PC-9 (cell line): ENCODE measurements at regions not wholly inside any gene's neighbourhood (a gene's known extent, or its start where the extent isn't known, plus 50 kb on each side); places are given as distances from the start of the nearest gene placed in this dataset.

Source experiments
- BruUV-seq: library from RNA; stranded (reverse); fragments of 400-500 nt; replicated peaks from 2 replicates; lab custom pipeline; 2021; lab: Mats Ljungman, UMichigan
- CTCF ChIA-PET: fragments of 300-600 bp; sonication (Branson Sonifier 250); formaldehyde crosslinking; loops from one replicate; lab custom pipeline; 2022; ENCODE audit warnings: antibody characterized with exemption; lab: Charles Lee
- POLR2A ChIA-PET: fragments of 300-600 bp; sonication (Branson Sonifier 250); formaldehyde crosslinking; loops from one replicate; lab custom pipeline; 2022; ENCODE audit warnings: antibody characterized with exemption; ENCODE audit not compliant: unreplicated experiment; lab: Charles Lee
- DNase-seq, 2 experiments: peaks; one replicate each; pipeline versions ENCODE4 v3.0.0 to v3.0.0-alpha.2; 2015 to 2022; ENCODE audit warnings: mixed read lengths in 1 of 2
- H2AFZ ChIP-seq: fragments of 200-600 bp; sonication (generic); 2 replicates; pipeline ENCODE4 v1.8.1; 2017; ENCODE audit warnings: antibody characterized with exemption
- H3F3A ChIP-seq: fragments of 200-600 bp; sonication (generic); 2 replicates; pipeline ENCODE4 v1.8.1; 2017; ENCODE audit warnings: antibody characterized with exemption, mild to moderate bottlenecking, low read depth; ENCODE audit not compliant: insufficient read depth
- H3K27ac ChIP-seq: fragments of 200-600 bp; sonication (generic); 2 replicates; pipeline ENCODE4 v1.6.1; 2016; ENCODE audit warnings: mixed run types
- H3K27me3 ChIP-seq: fragments of 200-600 bp; sonication (generic); 2 replicates; pipeline ENCODE4 v1.6.1; 2016; ENCODE audit warnings: low read depth, mixed run types; ENCODE audit not compliant: insufficient read depth
- H3K36me3 ChIP-seq: fragments of 200-600 bp; sonication (generic); 2 replicates; pipeline ENCODE4 v1.6.1; 2016; ENCODE audit warnings: low read depth, mixed run types
- H3K4me1 ChIP-seq: fragments of 200-600 bp; sonication (generic); replicated peaks from 2 replicates; pipeline ENCODE4 v1.6.1; 2016; ENCODE audit warnings: mixed run types; ENCODE audit not compliant: insufficient read depth
- H3K4me2 ChIP-seq: fragments of 200-600 bp; sonication (generic); 2 replicates; pipeline ENCODE4 v1.6.1; 2017; ENCODE audit warnings: mixed run types
- H3K4me3 ChIP-seq: fragments of 200-600 bp; sonication (generic); 2 replicates; pipeline ENCODE4 v1.6.1; 2016; ENCODE audit warnings: mixed run types
- H3K79me2 ChIP-seq: fragments of 200-600 bp; sonication (generic); 2 replicates; pipeline ENCODE4 v1.6.1; 2017; ENCODE audit warnings: low read depth, mixed run types
- H3K9me2 ChIP-seq: fragments of 200-600 bp; sonication (generic); 2 replicates; pipeline ENCODE4 v1.8.1; 2017; ENCODE audit warnings: mild to moderate bottlenecking; ENCODE audit not compliant: insufficient read depth
- H3K9me3 ChIP-seq: fragments of 200-600 bp; sonication (generic); 2 replicates; pipeline ENCODE4 v1.8.1; 2016; ENCODE audit warnings: low read depth; ENCODE audit not compliant: insufficient read depth
- H4K20me1 ChIP-seq: fragments of 200-600 bp; sonication (generic); 2 replicates; pipeline ENCODE4 v1.8.1; 2017; ENCODE audit not compliant: insufficient read depth
- CTCF ChIP-seq: fragments of 200-600 bp; sonication (generic); conservative IDR thresholded peaks from 2 replicates; pipeline ENCODE4 v1.6.1; 2017; ENCODE audit warnings: mixed run types, antibody characterized with exemption, mild to moderate bottlenecking, moderate library complexity
- EZH2 ChIP-seq: fragments of 200-600 bp; sonication (generic); IDR thresholded peaks from 2 replicates; pipeline ENCODE4 v1.8.0; 2017; ENCODE audit warnings: antibody characterized with exemption, low read depth
- intact Hi-C: fragments of 100-400 bp; cut with micrococcal nuclease; formaldehyde crosslinking; loops from one replicate; pipeline ENCODE4 v1.10.0; 2022; ENCODE audit not compliant: unreplicated experiment

DNA sequence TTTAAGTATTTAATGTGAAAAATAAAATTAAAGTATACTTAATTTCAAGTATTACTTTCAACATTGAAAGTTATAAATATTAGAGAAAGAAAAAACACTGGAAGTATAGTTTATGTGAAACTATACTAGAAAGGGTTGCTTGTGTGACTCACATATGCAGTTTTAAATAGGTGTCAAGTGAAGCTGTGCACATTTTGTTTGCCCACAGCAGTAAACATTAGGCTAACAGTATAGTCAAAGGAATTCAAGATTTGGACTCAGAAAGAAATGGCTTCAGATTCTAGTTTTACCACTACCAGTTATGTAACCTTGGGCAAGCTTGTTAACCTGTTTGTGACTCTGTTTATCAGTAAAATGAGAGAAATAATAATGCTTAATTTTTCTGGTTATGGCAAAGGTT is 148.2 kb downstream of the FAM47B start:
- TF ChIP-seq CTCF, result no peak
- TF ChIP-seq EZH2, result no peak
- Histone ChIP-seq H3K79me2 (no peaks in the 10 kb centered on the region), H3K36me3 (no peaks in the 10 kb centered on the region), H3K4me1 (no peaks in the 10 kb centered on the region), H3K27ac (no peak overlapping the region), H3K4me3 (no peak overlapping the region), H2AFZ (no peak overlapping the region), H4K20me1 (no peaks in the 10 kb centered on the region), H3K9me3 (no peaks in the 10 kb centered on the region), H3K4me2 (no peak overlapping the region), H3K27me3 (no peaks in the 10 kb centered on the region), H3K9me2 (no peaks in the 10 kb centered on the region), H3F3A (no peaks in the 10 kb centered on the region)
- ChIA-PET CTCF (no interaction called here), POLR2A (no interaction called here)
- BruUV-seq, result no TSS peak
- DNase-seq, result no peak
- intact Hi-C loops, result no loop called here

DNA sequence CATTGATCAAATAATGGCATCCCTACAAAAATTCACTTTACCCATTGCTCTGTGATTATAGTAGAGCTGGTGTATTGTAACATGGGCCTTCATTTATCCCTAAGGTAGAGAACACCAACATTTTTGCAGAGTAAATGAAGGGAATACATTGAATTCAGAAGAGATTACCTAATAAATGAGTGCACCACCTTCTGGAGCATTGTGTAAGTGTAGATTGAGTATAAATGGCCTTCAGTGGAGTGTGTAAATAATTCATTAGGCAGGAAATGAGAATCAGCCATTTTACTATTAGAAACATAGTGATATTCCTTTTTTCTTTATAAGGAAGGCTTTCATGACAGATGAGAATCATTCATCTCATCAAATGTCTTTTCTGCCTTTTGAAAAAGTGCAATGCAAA is 155.8 kb downstream of the FAM47B start:
- H3K9me2 ChIP-seq, result no peaks in the 10 kb centered on the region
- CTCF ChIA-PET, result no interaction called here
- no peak overlapping the region for H3K4me3 ChIP-seq

GRCh38 chrX:35101901-35102300 is 159.3 kb downstream of the FAM47B start:
- no peak overlapping the region for H3K27ac ChIP-seq
- no peak for DNase-seq
- H3K4me1 ChIP-seq, result no peaks in the 10 kb centered on the region
- ChIA-PET POLR2A (no interaction called here), CTCF (no interaction called here)
- no peak overlapping the region for H3K4me2 ChIP-seq
- no TSS peak for BruUV-seq
- H3K9me2 ChIP-seq, result no peaks in the 10 kb centered on the region
- intact Hi-C loops, result no loop called here
- no peaks in the 10 kb centered on the region for H3K9me3 ChIP-seq
- H3F3A ChIP-seq, result no peaks in the 10 kb centered on the region
- TF ChIP-seq CTCF (no peak), EZH2 (no peak)
- no peaks in the 10 kb centered on the region for H4K20me1 ChIP-seq
- no peaks in the 10 kb centered on the region for H3K27me3 ChIP-seq
- H3K36me3 ChIP-seq, result no peaks in the 10 kb centered on the region
- no peak overlapping the region for H2AFZ ChIP-seq
- H3K4me3 ChIP-seq, result no peak overlapping the region
- H3K79me2 ChIP-seq, result no peaks in the 10 kb centered on the region

More for the DNA sequence above, 155.8 kb downstream of the FAM47B start:
- BruUV-seq, result no TSS peak
- no peaks in the 10 kb centered on the region for H3K79me2 ChIP-seq
- no peaks in the 10 kb centered on the region for H4K20me1 ChIP-seq
- no peaks in the 10 kb centered on the region for H3F3A ChIP-seq
- TF ChIP-seq CTCF (no peak), EZH2 (no peak)
- no peaks in the 10 kb centered on the region for H3K36me3 ChIP-seq
- no peaks in the 10 kb centered on the region for H3K9me3 ChIP-seq
- H3K4me2 ChIP-seq, result no peak overlapping the region
- no peak for DNase-seq
- no peaks in the 10 kb centered on the region for H3K4me1 ChIP-seq
- POLR2A ChIA-PET, result no interaction called here
- H2AFZ ChIP-seq, result no peak overlapping the region
- no peaks in the 10 kb centered on the region for H3K27me3 ChIP-seq
- intact Hi-C loops, result no loop called here
- H3K27ac ChIP-seq, result no peak overlapping the region
